HepG2 (cell line): ENCODE measurements at regions not wholly inside any gene's neighbourhood (a gene's known extent, or its start where the extent isn't known, plus 50 kb on each side); places are given as distances from the start of the nearest gene placed in this dataset.

Experiments used
- ATAC-seq: fragments of 200-7000 bp; cut with Tn5 transposase; 3 replicates; pipeline ENCODE4 v1.9.1; 2020; ENCODE audit warnings: mild to moderate bottlenecking, moderate library complexity
- BruUV-seq: library from RNA; stranded (reverse); fragments of 400-500 nt; replicated peaks from 2 replicates; lab custom pipeline; 2021; lab: Mats Ljungman, UMichigan
- CTCF ChIA-PET: fragments of 300-600 bp; formaldehyde crosslinking; extraction: SDS; loops from one replicate; lab custom pipeline; 2021; ENCODE audit warnings: low total read pairs, inconsistent platforms, low intra/inter-chr PET ratio; lab: Yijun Ruan, JAX
- POLR2A ChIA-PET: fragments of 350-600 bp; sonication (Branson Sonifier 250); formaldehyde crosslinking; loops from one replicate; lab custom pipeline; 2020; ENCODE audit warnings: antibody characterized with exemption, inconsistent platforms; lab: Yijun Ruan, JAX
- DNase-seq: peaks from one replicate; pipeline ENCODE4 v3.0.0-alpha.2; 2015; ENCODE audit warnings: low spot score
- FAIRE-seq: peaks from 3 replicates; lab custom pipeline; 2011; peaks lifted over from hg19 to GRCh38; lab: Jason Lieb, UNC
- H2AFZ ChIP-seq: one replicate; pipeline ENCODE4 v1.6.1; 2011; ENCODE audit warnings: low read length, inconsistent platforms
- H3K27ac ChIP-seq: fragments of 300-600 bp; 3 replicates; pipeline ENCODE4 v1.8.0; 2011; ENCODE audit warnings: mixed run types, mild to moderate bottlenecking, mixed read lengths, low read length, inconsistent platforms; ENCODE audit not compliant: insufficient read depth; ENCODE audit errors: extremely low read length
- H3K27me3 ChIP-seq, 2 experiments: fragments of 200-600 bp in 1 of 2; 2 replicates in 1 of 2; 3 replicates in 1 of 2; pipeline versions ENCODE4 v1.6.0 to v1.8.0; 2011; ENCODE audit warnings: low read length in 2 of 2, mild to moderate bottlenecking in 2 of 2, moderate library complexity in 2 of 2, inconsistent platforms in 1 of 2; ENCODE audit not compliant: insufficient read depth in 2 of 2, control insufficient read depth in 1 of 2
- H3K36me3 ChIP-seq, 2 experiments: fragments of 200-600 bp in 1 of 2; replicated peaks in 1 of 2; 2 replicates in 1 of 2; 3 replicates in 1 of 2; pipeline versions ENCODE4 v1.5.1 to v1.8.0; 2011; ENCODE audit warnings: low read length in 2 of 2, inconsistent platforms in 1 of 2; ENCODE audit not compliant: insufficient read depth in 2 of 2, control insufficient read depth in 1 of 2
- H3K4me1 ChIP-seq: 2 replicates; pipeline ENCODE4 v1.5.1; 2012; ENCODE audit warnings: low read length, inconsistent platforms; ENCODE audit not compliant: insufficient read depth
- H3K4me2 ChIP-seq: 2 replicates; pipeline ENCODE4 v1.6.0; 2011; ENCODE audit warnings: low read depth, low read length, inconsistent platforms
- H3K4me3 ChIP-seq, 3 experiments: fragments of 200-600 bp in 1 of 3; sonication (generic), shearing (Covaris generic) in 1 of 3; replicated peaks in 1 of 3; 2 replicates each; pipeline ENCODE4 v1.5.1; 2011 to 2016; ENCODE audit warnings: low read length in 3 of 3, inconsistent platforms in 2 of 3, low read depth in 2 of 3, mild to moderate bottlenecking in 2 of 3, control low read depth in 1 of 3, mixed read lengths in 1 of 3; ENCODE audit not compliant: insufficient read depth in 1 of 3
- H3K79me2 ChIP-seq: one replicate; pipeline ENCODE4 v1.6.1; 2011; ENCODE audit warnings: low read length, inconsistent platforms; ENCODE audit not compliant: insufficient read depth
- H3K9ac ChIP-seq: 2 replicates; pipeline ENCODE4 v1.6.0; 2011; ENCODE audit warnings: mild to moderate bottlenecking, low read depth, low read length, inconsistent platforms; ENCODE audit not compliant: insufficient read depth
- H3K9me3 ChIP-seq: 2 replicates; pipeline ENCODE4 v1.5.1; 2012; ENCODE audit warnings: mild to moderate bottlenecking, low read length
- H4K20me1 ChIP-seq: 2 replicates; pipeline ENCODE4 v1.6.0; 2011; ENCODE audit warnings: inconsistent platforms, mild to moderate bottlenecking, low read length, moderate library complexity; ENCODE audit not compliant: insufficient read depth
- ARNTL ChIP-seq: sonication (generic); formaldehyde crosslinking; IDR thresholded peaks from 2 replicates; pipeline ENCODE4 v1.4.0; 2020; ENCODE audit warnings: mild to moderate bottlenecking, missing genetic modification reagents
- CC2D1A ChIP-seq: sonication (generic); formaldehyde crosslinking; IDR thresholded peaks from 2 replicates; pipeline ENCODE4 v1.8.1; 2023; ENCODE audit warnings: mild to moderate bottlenecking, missing genetic modification reagents
- CEBPB ChIP-seq: IDR thresholded peaks from 2 replicates; pipeline ENCODE4 v1.6.1; 2011; ENCODE audit warnings: low read depth, low read length, improper control_type of control experiment, borderline replicate concordance
- CENPT ChIP-seq: sonication (generic); formaldehyde crosslinking; IDR thresholded peaks from 2 replicates; pipeline ENCODE4 v1.8.0; 2022; ENCODE audit warnings: low read depth, mild to moderate bottlenecking, moderate library complexity, missing genetic modification reagents
- DMAP1 ChIP-seq: IDR thresholded peaks from 2 replicates; pipeline ENCODE4 v1.6.1; 2016
- EEA1 ChIP-seq: sonication (generic); formaldehyde crosslinking; IDR thresholded peaks from 2 replicates; pipeline ENCODE4 v1.5.1; 2020; ENCODE audit warnings: mild to moderate bottlenecking, missing genetic modification reagents, borderline replicate concordance
- ELF4 ChIP-seq: sonication (generic); formaldehyde crosslinking; IDR thresholded peaks from 2 replicates; pipeline ENCODE4 v1.5.0; 2020; ENCODE audit warnings: missing genetic modification reagents, mild to moderate bottlenecking, moderate library complexity, borderline replicate concordance
- FOXJ3 ChIP-seq: sonication (generic); formaldehyde crosslinking; IDR thresholded peaks from 2 replicates; pipeline ENCODE4 v1.4.0; 2020; ENCODE audit warnings: missing genetic modification reagents, mild to moderate bottlenecking, borderline replicate concordance
- MED8 ChIP-seq: sonication (generic); formaldehyde crosslinking; IDR thresholded peaks from 2 replicates; pipeline ENCODE4 v1.8.1; 2023; ENCODE audit warnings: mild to moderate bottlenecking, missing genetic modification reagents; ENCODE audit not compliant: insufficient replicate concordance
- MEIS1 ChIP-seq: sonication (generic); formaldehyde crosslinking; IDR thresholded peaks from 2 replicates; pipeline ENCODE4 v1.9.0; 2021; ENCODE audit warnings: mild to moderate bottlenecking, missing genetic modification reagents, moderate library complexity, borderline replicate concordance
- PTBP1 ChIP-seq: fragments of 200-400 bp; formaldehyde crosslinking; IDR thresholded peaks from 2 replicates; pipeline ENCODE4 v1.6.1; 2018; ENCODE audit warnings: low read length, low read depth; ENCODE audit not compliant: poor library complexity, severe bottlenecking
- SAFB2 ChIP-seq: sonication (generic); formaldehyde crosslinking; IDR thresholded peaks from 2 replicates; pipeline ENCODE4 v1.5.1; 2020; ENCODE audit warnings: missing genetic modification reagents, low read depth, mild to moderate bottlenecking, borderline replicate concordance
- SP1 ChIP-seq, 2 experiments: fragments of 450-650 bp in 1 of 2; sonication (generic) in 1 of 2; formaldehyde crosslinking in 1 of 2; IDR thresholded peaks; 2 replicates each; pipeline versions ENCODE4 v1.4.0 to v1.6.1; 2016 to 2020; ENCODE audit warnings: missing genetic modification reagents in 1 of 2
- TBL1XR1 ChIP-seq: fragments of 150-350 bp; IDR thresholded peaks from 2 replicates; pipeline ENCODE4 v1.6.1; 2014; ENCODE audit warnings: borderline replicate concordance, low read length; ENCODE audit not compliant: partially characterized antibody
- ZBTB26 ChIP-seq: IDR thresholded peaks from 2 replicates; pipeline ENCODE4 v1.6.1; 2016; ENCODE audit warnings: missing compliant biosample characterization, missing genetic modification reagents, borderline replicate concordance
- ZMYM4 ChIP-seq: sonication (generic); formaldehyde crosslinking; IDR thresholded peaks from 2 replicates; pipeline ENCODE4 v1.8.1; 2023; ENCODE audit warnings: mild to moderate bottlenecking, missing genetic modification reagents
- ZNF24 ChIP-seq: fragments of 450-650 bp; IDR thresholded peaks from 2 replicates; pipeline ENCODE4 v1.6.1; 2017; ENCODE audit warnings: antibody characterized with exemption, mild to moderate bottlenecking
- ZNF557 ChIP-seq: sonication (generic); formaldehyde crosslinking; IDR thresholded peaks from 2 replicates; pipeline ENCODE4 v1.4.0; 2020; ENCODE audit warnings: missing genetic modification reagents
- ZNF570 ChIP-seq: sonication (generic); formaldehyde crosslinking; IDR thresholded peaks from 2 replicates; pipeline ENCODE4 v1.4.0; 2020; ENCODE audit warnings: mild to moderate bottlenecking, missing genetic modification reagents, borderline replicate concordance
- ZNF75D ChIP-seq: sonication (generic); formaldehyde crosslinking; IDR thresholded peaks from 2 replicates; pipeline ENCODE4 v1.8.1; 2023; ENCODE audit warnings: missing genetic modification reagents, mild to moderate bottlenecking, borderline replicate concordance
- WGBS: methylation state at CpG from one replicate; pipeline ENCODE4 v1.1.6; 2017; ENCODE audit warnings: low lambda C conversion rate; 5-methylcytosine and 5-hydroxymethylcytosine counted together
- in situ Hi-C: cut with HindIII; loops from 2 replicates; pipeline ENCODE4 v1.10.0; 2017; ENCODE audit warnings: low pct_unique_long_range_greater_than_20kb; ENCODE audit not compliant: extremely low pct_ligation_motif_present
- intact Hi-C: fragments of 100-400 bp; cut with micrococcal nuclease; formaldehyde crosslinking; loops from one replicate; pipeline ENCODE4 v1.10.0; 2022; ENCODE audit not compliant: unreplicated experiment

GRCh38 chr7:25753837-25754236 lies 398.2 kb upstream of the NFE2L3 start (continued):
- no peak for TF ChIP-seq CEBPB
- no peak for TF ChIP-seq TBL1XR1

GRCh38 chr7:25754333-25754732 lies 397.7 kb upstream of the NFE2L3 start:
- FAIRE-seq (no peak), ATAC-seq (no peak), DNase-seq (no peak)
- H3K27ac ChIP-seq, result no peak overlapping the region
- no peak overlapping the region for H3K4me2 ChIP-seq
- H3K79me2 ChIP-seq, result no peaks in the 10 kb centered on the region
- no peak overlapping the region for H2AFZ ChIP-seq
- no peaks in the 10 kb centered on the region for H3K36me3 ChIP-seq
- no peak overlapping the region for H3K4me3 ChIP-seq
- H3K4me1 ChIP-seq, result no peaks in the 10 kb centered on the region
- TF ChIP-seq DMAP1, result no peak
- no peak for TF ChIP-seq FOXJ3 (CRISPR knock-in tag)
- no peak for TF ChIP-seq MEIS1 (CRISPR knock-in tag)
- no peak for TF ChIP-seq ELF4 (CRISPR knock-in tag)
- no peak for TF ChIP-seq PTBP1
- TF ChIP-seq ZNF24, result no peak
- TF ChIP-seq ZBTB26 (CRISPR knock-in tag), result no peak
- TF ChIP-seq MED8 (CRISPR knock-in tag), result no peak
- no peak for TF ChIP-seq ARNTL (CRISPR knock-in tag)
- no peak for TF ChIP-seq ZNF570
- TF ChIP-seq SP1 (IDR thresholded peaks at IDR 0.05), result no peak
- no peak for TF ChIP-seq SP1 (CRISPR knock-in tag; IDR thresholded peaks at IDR 0.05)
- no peak for TF ChIP-seq ZMYM4 (CRISPR knock-in tag)
- TF ChIP-seq ZNF75D (CRISPR knock-in tag), result no peak
- no peak for TF ChIP-seq CC2D1A (CRISPR knock-in tag)
- TF ChIP-seq CENPT, result no peak
- no peak for TF ChIP-seq SAFB2 (CRISPR knock-in tag)
- no peak for TF ChIP-seq ZNF557
- TF ChIP-seq EEA1 (CRISPR knock-in tag), result no peak
- TF ChIP-seq, all 625 proteins: peak for 0
- POLR2A ChIA-PET, result no interaction called here
- no TSS peak for BruUV-seq
- no peaks in the 10 kb centered on the region for H3K9me3 ChIP-seq
- in situ Hi-C loops (no loop called here), intact Hi-C loops (no loop called here)
- H3K27me3 ChIP-seq, result peaks cover 0 to 37% of the 10 kb centered on the region in 2 experiments; a peak in 2 of 5 replicates
- H3K9ac ChIP-seq, result no peak overlapping the region
- CTCF ChIA-PET, result no interaction called here
- WGBS, result 69% methylated on average over 7 of the region's 7 CpGs
- no peaks in the 10 kb centered on the region for H4K20me1 ChIP-seq
